Stimulated activated CD4-positive, alpha-beta T cell treated with anti-CD3 and anti-CD28 coated beads, Interleukin-12 subunit alpha, Interleukin-12 subunit beta, amount 100 ng/mL, for 4 hours (primary cell): ENCODE measurements at regions not wholly inside any gene's neighbourhood (a gene's known extent, or its start where the extent isn't known, plus 50 kb on each side); places are given as distances from the start of the nearest gene placed in this dataset.

ENCODE experiments used
- DNase-seq: peaks from one replicate; pipeline ENCODE4 v3.0.0-alpha.2; 2020

DNA sequence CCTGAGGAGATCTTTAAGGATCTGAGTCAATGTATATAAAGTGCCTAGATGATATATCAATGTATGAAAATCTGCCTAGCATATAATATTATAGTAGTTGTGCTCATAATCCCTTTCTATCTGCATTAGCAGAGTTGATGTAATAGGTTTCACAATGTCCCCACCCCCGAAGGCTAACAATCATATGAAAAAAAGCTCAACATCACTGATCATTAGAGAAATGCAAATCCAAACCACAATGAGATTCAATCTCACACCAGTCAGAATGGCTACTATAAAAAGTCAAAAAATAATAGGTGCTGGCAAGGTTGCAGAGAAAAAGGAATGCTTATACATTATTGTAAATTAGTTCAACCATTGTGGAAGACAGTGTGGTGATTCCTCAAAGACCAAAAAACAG is 147.8 kb upstream of the DPT start:
- no peak for DNase-seq

DNA sequence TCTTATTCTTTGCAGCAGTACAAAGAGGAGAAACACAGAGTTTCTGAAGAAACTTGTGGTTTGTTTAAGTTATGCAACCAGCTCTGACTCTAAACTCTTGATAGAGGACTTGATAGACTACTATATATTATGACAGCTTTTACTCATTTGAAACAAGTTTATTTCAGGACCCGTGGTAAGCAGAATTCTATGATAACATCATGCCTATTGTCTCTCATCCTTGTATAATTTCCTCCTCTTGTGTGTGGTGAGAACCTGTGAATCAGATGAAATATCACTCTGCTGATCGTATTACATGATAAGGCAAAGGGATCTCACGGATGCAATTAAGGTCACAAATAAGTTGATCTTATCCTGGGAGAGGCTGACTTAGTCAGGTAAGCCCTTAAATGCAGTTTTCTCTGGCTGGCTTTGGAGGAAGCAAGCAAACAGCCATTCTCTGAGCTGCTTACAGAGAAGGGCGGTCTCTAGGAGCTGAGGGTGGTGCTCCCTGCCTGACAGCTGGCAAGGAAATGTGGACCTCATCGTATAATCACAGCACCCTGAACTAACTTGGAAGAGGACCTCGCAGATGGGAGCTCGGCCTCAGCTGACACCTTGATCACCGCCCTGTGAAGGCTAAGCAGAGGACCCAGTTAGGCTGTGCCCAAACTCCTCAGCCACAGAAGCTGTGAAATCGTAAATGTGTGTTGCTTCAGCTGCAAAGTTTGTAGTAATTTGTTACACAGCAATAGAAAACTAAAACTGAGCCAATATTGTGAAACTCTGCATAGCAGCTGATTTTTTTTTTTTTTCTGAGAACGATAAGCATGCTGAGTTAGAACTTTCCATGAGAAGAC is 151.1 kb upstream of the DPT start:
- DNase-seq, result no peak

DNA sequence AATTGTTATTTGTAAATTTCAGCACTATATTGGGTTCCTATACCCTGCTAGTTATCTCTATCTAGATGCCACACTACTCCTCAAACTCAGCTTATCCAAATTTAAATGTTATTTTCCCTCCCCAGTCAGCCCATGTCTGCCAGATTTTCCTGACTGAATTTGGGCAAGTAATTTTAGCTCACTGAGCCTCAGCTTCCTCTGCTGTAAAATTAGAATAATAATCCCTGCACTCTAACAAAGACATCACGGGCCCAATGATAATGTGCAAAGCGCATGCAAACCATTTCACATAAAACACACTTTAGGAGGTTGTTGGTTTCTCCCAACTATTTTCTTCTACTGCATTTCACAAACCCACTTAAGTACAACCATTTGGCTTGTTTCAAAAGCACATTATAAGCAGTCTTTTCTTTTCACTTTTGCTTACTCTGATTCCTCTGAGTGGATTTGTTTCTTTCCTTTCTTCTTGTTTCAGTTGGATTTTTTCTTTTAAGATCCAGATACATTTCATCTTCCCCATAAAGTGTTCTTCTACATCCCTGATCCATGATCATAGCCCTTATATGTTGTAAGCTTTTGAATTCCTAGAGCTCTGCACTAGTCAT is 152.8 kb upstream of the DPT start:
- DNase-seq, result no peak

DNA sequence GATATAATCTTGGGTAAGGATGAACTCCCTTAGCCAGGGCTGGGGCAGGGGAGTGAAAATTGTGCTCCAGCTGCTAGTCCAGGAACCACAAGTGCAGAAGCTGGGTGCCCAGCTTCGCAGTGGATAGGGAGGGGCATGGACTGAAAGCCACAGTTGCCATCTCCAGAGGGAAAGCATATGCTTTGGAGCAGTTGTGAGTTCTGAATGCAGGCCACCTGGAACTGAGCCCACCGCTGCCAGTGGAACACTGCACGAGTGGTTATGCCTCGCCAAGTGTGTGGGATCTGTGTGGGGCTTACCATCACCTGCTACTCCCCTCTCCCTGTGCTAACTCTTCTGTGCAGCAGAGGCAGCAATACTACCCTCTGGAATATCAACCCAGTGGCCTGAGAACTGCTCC is 158.4 kb upstream of the DPT start:
- no peak for DNase-seq

DNA sequence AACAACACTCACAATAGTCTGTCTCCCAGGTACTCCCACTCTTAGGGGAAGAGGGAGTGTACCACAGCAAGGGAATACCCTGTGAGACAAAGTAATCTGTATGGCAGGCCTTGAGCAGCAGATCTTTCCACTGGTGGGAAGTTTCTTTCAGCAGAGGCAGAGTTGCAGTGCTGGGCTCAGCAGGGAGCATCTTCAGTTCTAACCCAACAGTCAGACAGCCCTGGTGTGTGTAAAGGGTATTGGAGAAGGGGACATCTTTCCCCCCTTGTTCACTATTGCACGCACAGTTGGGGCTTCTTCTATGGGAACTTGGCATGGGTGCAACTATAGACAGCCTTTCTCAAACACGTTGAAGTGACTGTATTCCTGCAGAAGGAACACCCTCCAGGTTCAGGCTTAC is 159.4 kb upstream of the DPT start:
- no peak for DNase-seq

DNA sequence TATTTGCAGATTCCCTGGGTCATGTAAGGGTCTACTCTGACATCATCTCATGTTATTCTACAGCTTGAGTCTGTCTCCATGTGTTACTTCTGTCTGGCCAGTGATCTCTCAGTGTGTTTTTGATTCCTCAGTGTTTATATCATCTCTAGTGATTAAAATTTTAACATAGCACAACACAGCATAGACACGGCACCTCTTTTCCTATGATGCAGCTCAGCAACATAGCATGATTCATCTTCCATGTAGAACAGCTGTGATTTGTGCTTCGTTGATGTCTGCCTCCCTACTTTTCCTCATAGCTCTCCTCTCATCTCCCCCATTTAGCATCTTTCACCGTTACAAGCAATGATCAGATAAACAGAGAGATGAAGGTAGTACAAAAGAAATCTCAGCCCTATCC is 163.9 kb upstream of the DPT start:
- no peak for DNase-seq

DNA sequence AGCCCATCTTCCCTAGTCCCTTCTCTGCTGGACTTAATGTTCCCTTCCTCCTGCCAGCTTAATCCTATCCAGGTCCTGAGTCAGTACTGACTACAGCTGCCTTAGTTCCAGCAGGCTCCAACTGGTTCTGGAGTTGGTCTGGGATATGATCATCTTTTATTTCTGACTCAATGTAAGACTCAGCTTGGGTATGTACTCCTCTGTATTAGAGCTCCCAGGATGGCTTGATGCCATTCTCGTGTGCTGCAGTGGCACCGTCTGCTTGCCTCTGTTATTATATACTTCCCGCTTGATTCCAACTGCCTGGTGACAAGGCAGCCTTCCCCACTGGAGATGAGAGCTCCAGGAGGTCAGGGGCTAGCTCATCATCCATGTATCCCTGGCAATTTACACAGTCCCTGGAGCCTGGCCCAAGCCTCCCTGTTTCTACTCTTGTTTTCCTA is 164.4 kb upstream of the DPT start:
- no peak for DNase-seq

DNA sequence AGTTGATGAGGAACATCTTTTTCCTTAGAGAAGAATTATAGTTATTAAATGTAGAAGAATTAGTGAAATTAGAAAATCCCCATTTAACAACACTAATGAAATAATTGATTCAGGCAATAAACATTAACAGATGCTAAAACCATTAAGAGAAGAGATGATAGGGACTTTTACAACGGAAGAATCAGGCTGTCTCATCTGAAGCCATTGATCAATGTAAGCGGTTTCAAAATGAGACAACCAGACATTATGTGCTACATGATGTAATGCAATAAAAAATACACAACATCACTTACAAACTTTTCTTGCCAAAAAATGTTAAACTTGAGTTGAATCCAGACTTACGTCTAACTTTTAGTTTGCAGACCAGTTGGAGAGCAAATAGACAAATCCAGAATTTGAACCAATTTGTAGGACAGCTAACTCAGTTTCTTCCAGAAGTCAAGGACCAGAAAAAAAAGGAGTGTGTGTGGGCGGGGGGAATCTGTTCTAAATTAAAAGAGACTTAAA is 165.4 kb upstream of the DPT start:
- DNase-seq, result no peak

DNA sequence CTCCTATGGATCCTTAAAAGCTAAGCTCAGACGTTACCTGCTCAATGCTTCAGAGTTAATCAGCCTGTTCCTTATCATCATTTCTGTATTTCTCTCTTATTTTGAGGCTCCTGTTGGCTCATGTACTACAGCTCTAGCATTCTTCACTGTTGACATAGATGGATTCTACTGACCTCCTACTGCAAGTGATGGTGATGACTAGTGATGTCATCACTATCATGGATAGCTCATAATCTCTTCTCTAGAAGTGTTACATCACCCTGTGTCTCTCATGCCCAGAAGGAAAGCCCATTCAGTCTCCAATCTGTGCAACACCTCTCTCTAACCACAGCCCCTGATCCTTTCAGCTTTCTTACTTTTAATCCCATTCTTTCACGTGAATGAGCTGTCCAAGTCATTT is 168.2 kb upstream of the DPT start:
- DNase-seq, result no peak

DNA sequence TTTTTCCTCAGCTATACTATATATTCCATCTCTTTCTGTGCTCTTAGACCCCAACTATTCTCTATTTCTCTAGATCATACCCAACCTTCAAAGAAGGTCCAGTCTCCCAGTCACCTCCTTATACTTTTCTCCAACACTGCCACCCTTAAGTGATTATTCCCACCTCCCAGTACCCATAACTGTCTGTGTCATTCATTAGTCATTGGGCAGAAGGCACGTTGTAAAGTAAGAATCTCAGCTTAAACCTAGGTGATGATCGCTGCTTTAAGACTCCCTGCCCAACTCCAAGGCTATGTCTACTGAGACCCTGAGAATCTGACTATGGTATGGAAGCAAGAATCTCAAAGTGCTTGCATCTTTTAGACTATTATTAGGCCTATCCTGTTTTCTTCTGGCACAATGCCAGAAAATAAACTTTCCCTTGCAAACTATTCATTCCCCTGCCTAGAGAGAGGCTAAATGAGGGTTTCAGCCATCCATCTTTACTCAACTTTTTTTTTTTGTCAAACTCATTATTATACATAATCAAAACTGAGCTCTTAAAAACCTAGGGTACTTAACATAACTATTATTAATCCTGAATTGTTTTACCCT is 174.3 kb upstream of the DPT start:
- DNase-seq, result no peak

DNA sequence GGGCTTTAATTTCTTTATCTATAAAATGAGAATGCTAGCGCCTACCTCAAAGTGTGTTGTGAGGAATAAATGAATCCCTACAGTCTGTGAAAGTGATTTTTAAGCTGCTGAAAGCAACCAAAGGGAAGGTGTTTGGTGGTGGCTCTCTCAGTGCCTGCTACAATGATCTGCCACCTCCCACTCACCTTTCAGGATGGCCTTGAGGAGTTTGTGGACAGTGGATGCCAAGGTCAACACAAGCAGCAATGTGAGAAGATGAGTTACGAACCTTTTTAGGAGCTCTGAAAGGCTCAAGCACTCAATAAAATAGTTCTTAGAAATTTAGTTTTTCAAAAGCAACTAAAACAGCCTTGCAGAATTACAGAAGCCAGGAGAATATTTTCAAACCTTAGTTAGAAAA is 176.6 kb upstream of the DPT start:
- DNase-seq, result no peak

DNA sequence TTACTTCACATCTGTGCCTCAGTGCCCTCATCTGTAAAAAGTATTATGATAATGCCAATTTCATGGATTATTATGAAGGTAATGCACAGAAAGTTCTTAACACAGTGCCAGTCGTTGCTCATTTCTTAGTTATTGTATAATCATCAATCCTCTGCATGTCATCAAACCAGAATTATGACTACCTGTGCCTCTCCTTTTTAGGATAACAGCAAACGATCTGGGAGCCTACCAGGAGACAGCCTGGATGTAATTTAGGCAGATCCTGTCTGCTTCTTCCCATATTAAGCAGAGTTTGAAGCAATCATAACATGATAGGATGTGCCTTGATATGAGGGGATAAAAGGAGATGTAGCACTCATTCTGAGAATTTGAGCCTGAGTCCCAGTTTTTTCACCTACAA is 177.4 kb upstream of the DPT start:
- DNase-seq, result no peak

DNA sequence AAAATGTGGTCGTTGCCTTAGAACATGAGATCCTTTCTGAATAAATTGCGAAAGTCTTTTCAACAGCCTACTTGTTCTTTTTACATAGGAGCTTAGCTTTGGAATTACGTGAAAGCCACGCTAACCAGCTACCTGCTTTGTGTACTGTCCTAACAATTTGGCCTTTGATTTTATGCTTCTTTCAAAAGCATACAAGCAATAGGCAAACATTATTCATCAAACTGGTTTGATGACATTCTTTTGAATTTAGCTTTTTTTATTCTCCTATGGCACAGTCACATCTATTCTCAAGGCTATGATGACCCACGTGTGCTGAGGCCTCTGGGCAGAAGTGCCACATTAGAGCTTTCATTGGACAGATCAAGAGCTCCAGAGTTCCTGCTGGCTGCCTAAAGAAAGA is 178.0 kb upstream of the DPT start:
- DNase-seq, result no peak

DNA sequence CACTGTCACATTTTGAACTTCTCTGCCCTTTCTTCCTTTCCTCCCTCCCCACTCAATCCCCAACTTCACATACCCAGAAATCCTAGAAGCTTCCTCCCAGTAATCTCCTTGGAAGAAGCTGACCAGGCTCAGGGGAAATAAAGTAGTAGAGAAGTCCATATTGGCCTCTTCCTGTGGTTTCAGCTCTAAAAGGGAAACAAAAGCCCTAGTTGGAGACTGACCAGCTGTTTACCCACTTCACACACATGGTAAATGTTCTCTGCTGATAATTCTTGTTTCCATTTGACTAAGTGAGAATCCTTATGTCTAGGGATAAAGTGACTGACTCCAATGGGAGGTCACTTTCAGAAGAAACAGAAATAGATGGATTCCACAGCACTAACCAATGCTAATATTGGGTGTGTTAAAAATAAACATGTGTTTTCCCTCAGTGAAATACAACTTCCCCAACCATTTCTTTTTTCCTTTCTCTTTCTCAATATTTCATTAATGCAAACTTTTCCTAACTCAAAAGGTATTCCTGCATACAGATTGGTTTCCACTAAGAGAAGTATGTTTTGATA is 178.9 kb upstream of the DPT start:
- no peak for DNase-seq

DNA sequence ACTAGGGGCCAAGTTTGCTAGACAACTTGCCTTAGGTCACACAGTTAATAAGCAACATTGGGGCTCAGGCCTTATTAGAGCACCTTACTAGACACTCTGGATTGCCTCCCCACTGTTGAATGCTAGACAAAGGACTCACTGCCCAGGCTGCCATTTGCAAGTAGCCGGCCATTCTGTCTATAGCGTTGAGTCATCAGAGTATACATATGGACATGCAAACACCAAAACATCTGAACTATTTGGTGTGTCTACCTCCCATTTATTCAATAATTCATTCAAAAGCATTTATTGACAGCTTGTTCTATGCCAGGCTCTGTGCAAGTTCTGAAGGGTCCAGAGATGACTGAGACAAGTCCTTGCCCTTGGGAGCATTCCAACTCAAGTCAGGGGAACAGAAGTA is 181.4 kb upstream of the DPT start:
- DNase-seq, result no peak

DNA sequence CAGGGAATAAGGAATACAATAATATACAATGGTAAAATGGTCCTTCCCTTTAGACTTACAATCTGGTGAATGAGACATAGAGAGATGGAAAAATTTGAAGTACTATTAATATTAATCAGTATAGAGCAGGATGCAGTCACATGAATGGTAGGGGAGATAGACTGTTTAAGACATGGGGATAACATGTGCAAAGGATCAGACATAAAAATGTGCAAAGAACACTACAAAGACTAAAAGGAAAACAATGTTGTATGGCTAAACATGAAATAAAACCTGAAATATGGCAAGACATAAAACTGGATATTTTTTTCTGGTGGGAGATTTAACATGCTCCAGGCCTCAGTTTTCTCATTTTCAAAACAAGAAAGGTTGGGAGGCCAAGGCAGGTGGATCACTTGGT is 182.4 kb upstream of the DPT start:
- no peak for DNase-seq

DNA sequence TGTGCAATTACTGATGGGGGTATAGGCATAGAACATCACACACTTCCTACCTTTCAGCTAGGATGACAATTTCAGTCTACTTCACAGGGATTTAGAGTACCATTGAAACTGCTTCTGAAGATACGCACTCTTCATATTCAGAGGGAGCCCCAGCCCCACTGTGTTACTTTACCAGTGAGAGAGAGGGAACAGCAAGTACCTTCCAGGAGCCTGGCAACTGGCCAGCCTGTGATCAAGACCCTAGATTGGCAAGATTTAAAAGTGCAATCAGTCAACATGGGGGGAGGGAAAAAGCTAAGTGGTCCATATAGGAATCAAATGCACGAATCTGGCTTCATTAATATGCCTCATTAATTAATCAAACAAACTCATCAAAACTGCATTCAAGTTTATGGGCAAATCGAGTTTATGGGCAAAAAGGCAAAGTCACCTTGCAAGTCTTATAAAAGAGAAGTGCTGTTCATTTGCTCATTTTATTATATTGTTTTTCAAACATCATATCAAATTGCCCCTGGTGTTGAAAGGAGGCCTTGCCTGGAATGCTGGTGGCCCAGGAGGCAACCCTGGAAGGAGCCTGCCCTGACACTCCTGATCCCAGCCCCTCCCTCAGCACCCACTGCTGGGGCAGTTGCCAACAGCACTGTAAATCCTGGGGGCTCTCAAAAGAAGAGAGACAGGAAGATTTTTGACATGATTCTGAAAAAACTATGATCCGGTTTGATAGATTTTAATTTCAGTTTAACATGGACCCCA is 184.9 kb upstream of the DPT start:
- no peak for DNase-seq

DNA sequence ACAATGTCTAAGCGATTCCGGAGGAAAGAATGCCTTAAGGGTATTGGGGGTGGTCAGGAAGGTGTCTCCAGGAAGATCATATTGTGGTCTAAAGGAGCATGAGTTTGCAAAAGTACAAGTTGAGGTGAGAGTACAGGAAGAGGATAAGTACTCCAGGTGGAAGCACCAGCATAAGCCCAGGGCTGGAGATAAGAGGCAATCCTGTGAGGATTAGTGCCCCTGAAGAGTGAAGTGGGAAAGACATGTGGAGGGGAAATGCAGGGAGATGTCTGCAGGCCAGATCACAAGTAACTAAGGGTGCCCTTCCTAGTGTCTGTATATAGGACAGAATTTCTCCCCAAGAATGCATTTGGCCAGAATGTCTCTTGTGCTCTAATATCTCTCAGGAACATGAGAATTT is 188.3 kb upstream of the DPT start:
- DNase-seq, result no peak

DNA sequence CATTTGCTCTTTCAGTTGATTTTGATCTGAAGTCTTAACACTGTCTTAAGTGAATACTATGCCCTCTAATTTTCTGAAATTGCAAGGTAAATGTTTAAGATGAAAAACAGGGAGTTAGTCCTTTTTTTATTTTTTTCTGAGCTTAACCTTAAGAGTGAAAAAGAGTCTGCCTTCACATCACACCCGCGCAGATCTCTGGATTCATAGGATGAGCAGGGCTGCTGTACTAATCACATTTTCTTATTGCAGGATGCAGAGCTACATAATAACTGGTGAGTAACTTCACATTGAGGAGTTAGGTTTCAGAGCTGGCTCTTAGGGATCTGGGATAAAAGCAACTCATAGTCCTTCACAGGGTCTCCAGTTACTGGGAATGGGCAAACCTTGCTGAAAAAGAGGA is 188.7 kb upstream of the ATP1B1 start:
- no peak for DNase-seq

DNA sequence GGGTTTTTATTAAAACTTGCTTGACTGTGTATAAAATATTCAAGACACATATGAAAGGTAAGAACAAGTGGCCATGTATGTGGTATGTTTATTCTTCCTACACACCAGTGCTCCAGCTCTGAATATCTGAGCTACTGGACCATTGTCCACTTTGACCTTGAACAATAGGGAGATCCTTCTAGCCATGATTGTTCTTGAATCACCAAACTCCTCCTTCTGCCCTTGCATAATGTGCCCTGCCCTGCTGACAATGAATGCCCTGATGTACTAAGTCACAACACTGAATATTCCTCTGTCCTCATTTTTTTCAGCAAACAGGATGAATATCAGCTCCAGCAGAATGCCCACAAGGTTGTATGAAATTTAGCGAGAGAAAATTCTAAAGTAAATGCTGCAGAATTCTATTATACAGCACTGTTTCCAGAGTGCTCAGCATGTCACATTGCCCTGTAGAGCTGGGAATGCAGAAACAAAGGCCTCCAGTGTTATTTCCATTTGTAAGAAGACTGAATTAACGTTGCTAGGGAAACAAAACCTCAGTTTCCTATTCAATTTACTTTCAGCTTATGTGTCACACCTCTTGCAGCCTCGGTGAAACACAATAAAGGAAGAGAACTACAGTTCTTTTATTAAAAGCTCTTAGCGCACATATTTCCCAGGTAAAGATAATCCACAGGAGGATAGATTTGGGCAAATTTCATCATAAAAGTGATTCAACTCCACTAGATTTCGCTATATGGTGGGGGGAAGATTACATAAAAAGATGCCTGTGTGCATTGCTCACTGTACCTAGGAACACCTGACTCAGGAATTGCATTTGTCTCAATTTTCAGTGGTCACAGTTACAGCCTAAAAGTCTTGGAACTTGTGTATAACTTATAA is 187.4 kb upstream of the ATP1B1 start:
- no peak for DNase-seq

DNA sequence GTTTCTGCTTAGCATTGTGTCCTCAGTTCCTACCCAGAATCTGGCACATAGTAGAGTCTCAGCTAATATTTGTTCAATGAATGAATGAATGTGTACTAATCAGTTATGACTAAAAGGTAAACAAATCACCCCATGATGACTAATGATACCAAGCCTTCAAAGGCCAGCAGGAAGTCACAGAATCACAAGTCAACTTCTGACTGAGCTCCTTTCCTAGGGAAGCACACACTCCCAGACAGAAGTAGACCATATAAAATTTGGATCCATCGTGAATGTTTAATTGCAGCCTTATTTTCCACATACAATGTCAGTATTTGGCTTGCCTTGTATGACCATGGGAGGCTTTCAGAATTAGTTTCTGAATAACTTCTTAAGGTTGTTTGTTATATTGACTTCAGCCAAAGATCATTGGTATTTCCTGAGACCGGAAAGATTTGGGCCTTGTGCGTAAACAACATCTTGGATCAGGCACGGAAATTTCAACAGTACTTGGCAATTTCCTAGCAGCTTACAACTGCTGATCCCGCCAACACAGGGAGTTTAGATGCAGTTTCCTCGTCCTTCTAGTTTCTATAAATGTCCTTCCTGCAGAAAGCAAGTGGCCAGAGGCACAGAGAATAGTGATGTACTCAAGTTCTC is 185.9 kb upstream of the ATP1B1 start:
- no peak for DNase-seq

DNA sequence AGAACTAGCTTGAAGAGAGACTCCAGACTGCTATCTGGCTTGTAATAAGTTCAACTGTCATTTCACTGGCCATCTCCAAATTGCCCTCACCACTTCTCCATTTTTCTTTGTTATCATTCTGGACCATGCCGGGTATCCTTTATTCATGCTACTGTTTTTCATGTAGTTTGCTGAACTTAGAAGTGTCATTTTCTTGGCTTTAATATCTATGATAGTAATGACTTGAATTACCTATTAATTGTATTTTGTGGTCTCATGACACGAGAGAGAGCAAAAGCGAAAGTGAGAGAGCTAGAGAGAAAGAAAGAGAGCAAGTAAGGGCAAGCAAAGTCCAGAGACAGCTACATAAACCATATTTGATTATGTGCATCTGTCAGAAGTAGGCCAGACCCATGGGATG is 184.9 kb upstream of the ATP1B1 start:
- DNase-seq, result no peak
